ENCODE measurements at regions not wholly inside any gene's neighbourhood (a gene's known extent, or its start where the extent isn't known, plus 50 kb on each side); places are given as distances from the start of the nearest gene placed in this dataset.
"Not testable (repeated sequence)": the region's sequence is repeated elsewhere in the genome, so short reads cannot be mapped to it uniquely, and the experiment has no call there.

DNA sequence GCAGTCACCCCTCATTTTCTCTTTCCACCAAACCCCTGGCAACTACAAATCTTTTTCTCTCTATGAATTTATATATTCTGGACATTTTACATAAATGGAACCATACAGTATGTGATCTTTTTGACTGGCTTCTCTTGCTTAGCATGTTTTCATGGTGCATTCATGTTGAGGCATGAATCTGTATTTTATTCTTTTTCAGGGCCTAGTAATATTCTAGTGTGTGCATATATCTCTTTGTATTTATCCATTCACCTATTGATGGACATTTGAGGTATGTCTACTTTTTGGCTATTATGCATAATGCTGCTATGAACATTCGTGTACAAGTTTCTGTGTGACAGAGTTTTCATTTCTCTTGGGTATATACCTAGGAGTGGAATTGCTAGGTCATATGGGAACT lies 78.2 kb downstream of the HACD1 start:
- Mint-ChIP-seq H3K27me3 (peaks cover 5% of the 10 kb centered on the region), H3K4me1 (no peaks in the 10 kb centered on the region), H3K27ac (no peak overlapping the region), H3K4me3 (no peak overlapping the region), H3K36me3 (no peaks in the 10 kb centered on the region), H3K9me3 (peaks cover 6% of the 10 kb centered on the region)
- no peak for DNase-seq

DNA sequence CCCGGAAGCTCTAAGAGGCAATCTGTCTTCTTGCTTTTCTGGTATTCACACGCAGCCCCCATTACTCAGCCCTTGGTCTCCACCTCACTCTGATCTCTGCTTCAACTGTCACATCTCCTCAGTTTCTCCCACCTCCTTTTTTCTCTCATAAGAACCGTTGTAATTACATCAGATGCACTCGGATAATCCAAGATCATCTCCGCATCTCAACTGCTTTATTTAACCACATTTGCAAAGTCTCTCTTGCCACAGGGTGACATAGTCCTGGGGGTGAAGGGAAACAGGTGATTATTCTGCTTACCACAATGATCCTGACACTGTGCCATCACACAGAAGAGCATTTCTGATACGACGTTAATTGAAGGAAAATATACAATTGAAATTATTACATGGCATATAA lies 79.9 kb downstream of the HACD1 start:
- Mint-ChIP-seq H3K4me1 (no peaks in the 10 kb centered on the region), H3K9me3 (peaks cover 3% of the 10 kb centered on the region), H3K27me3 (peaks cover 5% of the 10 kb centered on the region), H3K36me3 (no peaks in the 10 kb centered on the region), H3K4me3 (no peak overlapping the region), H3K27ac (no peak overlapping the region)
- DNase-seq, result no peak

DNA sequence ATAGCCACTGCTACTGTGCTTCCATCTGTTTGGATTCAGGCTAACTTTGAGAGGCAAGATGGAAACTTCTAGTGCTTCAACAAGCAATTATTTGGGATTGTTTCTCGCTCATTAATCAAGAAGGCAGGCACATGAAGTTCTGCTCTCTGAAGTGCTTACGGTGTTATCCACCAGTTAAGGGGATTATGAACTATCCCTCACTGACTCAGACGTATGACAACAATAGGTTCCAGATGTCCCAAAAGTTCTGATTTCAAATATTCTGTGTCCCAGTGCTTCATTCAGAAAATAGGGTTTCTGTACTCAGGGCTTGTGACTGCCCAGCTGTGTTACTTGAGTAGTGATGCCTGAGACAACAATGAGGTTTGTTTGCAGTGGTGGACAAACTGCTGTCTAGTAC lies 81.0 kb downstream of the HACD1 start:
- Mint-ChIP-seq H3K27ac (no peak overlapping the region), H3K9me3 (peaks cover 3% of the 10 kb centered on the region), H3K36me3 (no peaks in the 10 kb centered on the region), H3K4me1 (no peaks in the 10 kb centered on the region), H3K27me3 (peaks cover 5% of the 10 kb centered on the region), H3K4me3 (no peak overlapping the region)
- no peak for DNase-seq

DNA sequence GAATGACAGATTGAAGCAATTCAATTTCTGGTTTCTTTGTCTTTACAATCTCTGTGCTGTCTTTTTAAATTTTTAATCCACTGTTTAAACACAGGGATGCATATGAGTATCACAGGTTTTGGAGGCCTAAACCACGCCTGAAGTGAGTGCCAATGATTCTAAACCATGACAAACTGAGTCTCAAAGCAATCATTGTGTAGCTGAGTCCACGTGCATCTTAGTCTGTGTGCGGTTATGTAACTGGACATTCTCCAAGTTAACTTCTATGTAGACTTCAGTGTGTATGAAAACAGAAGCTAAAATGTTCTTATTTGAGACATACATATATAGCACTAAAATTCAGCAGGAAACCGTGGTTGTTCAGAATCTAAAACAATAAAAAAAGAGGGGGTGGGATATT lies 79.3 kb upstream of the ST8SIA6 start:
- Mint-ChIP-seq H3K36me3 (no peaks in the 10 kb centered on the region), H3K4me3 (no peak overlapping the region), H3K4me1 (no peaks in the 10 kb centered on the region), H3K27ac (no peak overlapping the region), H3K27me3 (peaks cover 5% of the 10 kb centered on the region), H3K9me3 (no peaks in the 10 kb centered on the region)
- DNase-seq, result no peak

DNA sequence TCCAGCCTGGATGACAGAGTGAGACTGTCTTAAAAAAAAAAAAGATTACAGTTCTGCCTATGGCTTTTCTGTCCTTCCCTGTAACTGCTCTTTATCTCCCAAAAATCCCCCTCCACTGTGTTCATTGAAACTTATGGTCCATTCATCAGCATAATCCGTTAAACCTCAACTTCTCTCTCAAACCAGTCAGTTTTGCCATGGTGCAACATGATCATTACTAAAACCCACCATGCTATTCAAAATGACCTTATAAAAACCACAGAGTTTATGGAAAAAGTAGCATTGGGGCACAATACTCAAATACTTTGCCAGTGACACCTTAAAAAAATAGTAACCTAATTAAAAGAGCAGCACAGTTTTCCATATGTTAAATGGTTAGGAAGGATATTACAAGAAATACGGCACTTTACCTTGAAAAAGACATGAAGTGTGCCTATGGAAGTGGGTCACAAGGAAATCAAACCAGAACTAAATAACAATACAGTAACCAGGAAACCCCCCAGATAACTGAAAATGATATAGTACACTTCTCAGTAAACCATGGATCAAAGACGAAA lies 74.0 kb upstream of the ST8SIA6 start:
- no peak for DNase-seq
- Mint-ChIP-seq H3K4me1 (no peaks in the 10 kb centered on the region), H3K27me3 (no peaks in the 10 kb centered on the region), H3K4me3 (no peak overlapping the region), H3K36me3 (no peaks in the 10 kb centered on the region), H3K27ac (no peak overlapping the region), H3K9me3 (no peaks in the 10 kb centered on the region)

DNA sequence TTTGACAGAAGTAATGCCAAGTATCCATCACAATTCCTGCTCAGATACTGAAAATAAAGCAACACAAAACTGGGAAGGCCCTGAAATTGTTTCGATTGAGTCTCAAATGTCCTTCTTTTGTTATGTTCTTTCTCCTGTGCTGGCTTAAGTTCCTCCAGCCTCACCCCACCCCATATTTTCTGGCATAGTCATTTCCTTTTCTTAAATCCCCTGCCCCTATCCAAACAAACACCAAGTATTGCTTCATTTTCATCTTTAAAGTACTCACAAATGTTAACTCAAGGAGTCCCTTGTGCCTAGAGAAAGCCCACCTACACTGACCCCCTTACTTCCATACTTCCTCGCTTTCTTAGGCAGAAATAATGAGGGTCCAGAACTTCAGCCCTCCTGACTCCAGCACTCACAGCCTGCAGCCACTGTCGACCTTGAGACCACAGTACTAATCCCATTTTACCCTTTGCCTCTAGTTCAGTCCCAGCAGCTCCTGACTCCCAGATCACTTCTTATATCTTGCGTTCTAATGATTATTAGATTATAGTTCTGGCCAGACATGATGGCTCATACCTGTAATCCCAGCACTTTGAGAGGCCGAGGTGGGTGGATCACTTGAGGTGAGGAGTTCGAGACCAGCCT lies 73.2 kb upstream of the ST8SIA6 start:
- Mint-ChIP-seq H3K27ac (no peak overlapping the region), H3K27me3 (peaks cover 4% of the 10 kb centered on the region), H3K4me1 (no peaks in the 10 kb centered on the region)

DNA sequence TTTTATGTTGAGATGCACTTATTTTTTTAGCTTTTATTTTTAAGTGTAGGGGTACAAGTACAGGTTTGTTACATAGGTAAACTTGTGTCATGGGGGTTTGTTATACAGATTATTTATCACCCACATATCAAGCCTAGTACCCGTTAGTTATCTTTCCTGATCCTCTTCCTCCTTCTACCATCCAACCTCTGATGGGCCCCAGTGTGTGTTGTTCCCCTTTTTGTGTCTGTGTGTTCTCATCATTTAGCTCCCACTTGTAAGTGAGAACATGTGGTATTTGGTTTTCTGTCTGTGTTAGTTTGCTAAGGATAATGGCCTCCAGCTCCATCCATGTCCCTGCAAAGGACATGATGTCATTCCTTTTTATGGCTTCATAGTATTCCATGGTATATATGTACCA lies 72.2 kb upstream of the ST8SIA6 start:
- H3K36me3 Mint-ChIP-seq, H3K4me1 Mint-ChIP-seq, DNase-seq, H3K4me3 Mint-ChIP-seq, H3K27ac Mint-ChIP-seq, H3K27me3 Mint-ChIP-seq, H3K9me3 Mint-ChIP-seq: not testable (repeated sequence)

More for the DNA sequence above, 73.2 kb upstream of the ST8SIA6 start:
- Mint-ChIP-seq H3K9me3 (no peaks in the 10 kb centered on the region), H3K36me3 (no peaks in the 10 kb centered on the region), H3K4me3 (no peak overlapping the region)
- no peak for DNase-seq

DNA sequence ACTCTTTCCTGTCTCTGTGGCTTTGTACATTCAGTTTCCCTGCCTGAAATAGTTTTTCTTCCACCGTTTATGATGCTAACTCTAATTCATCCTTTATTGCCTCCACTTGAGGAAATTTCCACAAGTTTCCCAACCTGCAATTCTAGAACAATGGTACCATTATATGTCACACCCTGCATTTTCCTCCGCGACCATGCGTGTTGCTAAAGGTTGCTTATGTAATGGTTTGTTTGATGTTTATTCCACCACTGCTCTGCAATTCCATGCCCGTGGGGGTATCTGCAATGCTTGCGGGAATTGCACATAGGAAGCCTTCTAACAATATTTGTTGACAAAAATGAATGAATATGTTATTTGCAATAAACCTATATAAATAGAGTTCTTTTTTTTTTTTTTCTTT lies 69.5 kb upstream of the ST8SIA6 start:
- Mint-ChIP-seq H3K27ac (no peak overlapping the region), H3K27me3 (peaks cover 7% of the 10 kb centered on the region), H3K9me3 (no peaks in the 10 kb centered on the region), H3K4me1 (no peaks in the 10 kb centered on the region), H3K36me3 (no peaks in the 10 kb centered on the region), H3K4me3 (no peak overlapping the region)
- DNase-seq, result no peak

DNA sequence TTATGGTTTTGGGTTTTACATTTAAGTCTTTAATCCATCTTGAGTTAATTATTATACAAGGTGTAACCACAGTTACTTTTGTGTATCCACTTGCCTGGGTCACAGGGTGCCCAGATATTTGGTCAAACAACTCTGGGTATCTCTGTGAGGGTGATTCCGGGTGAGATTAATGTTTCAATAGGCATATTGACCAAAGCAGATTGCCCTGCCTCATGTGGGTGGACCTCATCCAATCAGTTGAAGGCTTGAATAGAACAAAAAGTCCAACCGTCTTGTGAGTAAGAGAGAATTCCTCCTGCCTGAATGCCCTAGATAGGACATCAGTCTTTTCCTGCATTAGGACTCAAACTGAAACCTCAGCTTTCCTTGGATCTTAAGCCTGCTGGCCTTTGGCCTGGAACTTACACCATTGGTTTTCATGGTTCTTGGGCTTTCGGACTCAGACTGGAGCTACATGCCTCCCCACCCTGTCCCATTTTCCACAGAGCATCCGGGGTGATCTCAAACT lies 68.9 kb upstream of the ST8SIA6 start:
- peaks cover 7% of the 10 kb centered on the region for H3K27me3 Mint-ChIP-seq
- H3K27ac Mint-ChIP-seq, result no peak overlapping the region
- H3K36me3 Mint-ChIP-seq, result no peaks in the 10 kb centered on the region
- H3K9me3 Mint-ChIP-seq, result no peaks in the 10 kb centered on the region
- no peaks in the 10 kb centered on the region for H3K4me1 Mint-ChIP-seq
- DNase-seq, result no peak
- H3K4me3 Mint-ChIP-seq, result no peak overlapping the region

DNA sequence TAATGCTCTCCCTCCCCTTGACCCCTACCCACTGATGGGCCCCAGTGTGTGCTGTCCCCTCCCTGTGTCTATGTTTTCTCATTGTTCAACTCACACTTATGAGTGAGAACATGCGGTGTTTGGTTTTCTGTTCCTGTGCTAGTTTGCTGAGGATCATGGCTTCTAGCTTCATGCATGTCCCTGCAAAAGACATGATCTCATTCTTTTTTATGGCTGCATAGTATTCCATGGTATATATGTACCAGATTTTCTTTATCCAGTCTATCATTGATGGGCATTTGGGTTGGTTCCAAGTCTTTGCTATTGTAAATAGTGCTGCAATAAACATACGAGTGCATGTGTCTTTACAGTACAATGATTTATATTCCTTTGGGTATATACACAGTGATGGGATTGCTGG lies 67.9 kb upstream of the ST8SIA6 start:
- not testable (repeated sequence) for H3K27ac Mint-ChIP-seq, H3K4me3 Mint-ChIP-seq, H3K27me3 Mint-ChIP-seq, DNase-seq, H3K9me3 Mint-ChIP-seq, H3K36me3 Mint-ChIP-seq, H3K4me1 Mint-ChIP-seq

DNA sequence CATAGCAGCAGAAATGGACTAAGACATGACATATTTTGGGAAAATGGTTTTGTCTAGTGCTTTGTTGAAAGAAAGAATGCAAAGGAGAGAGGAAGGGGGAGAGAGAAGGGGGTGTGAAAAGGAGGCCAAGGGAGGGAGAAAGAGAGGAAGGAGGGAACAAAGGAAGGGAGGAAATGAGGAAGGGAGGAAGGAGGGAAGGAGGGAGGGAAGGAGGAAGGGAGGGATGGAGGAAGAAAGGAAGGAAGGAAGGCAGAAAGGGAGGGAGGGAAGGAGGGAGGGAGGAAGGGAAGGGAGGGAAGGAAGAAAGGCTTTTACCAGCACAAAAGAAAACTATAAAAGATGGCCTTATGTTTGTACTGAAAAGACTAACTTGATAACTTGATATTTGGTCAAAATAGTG lies 65.1 kb upstream of the ST8SIA6 start:
- no peaks in the 10 kb centered on the region for H3K36me3 Mint-ChIP-seq
- peaks cover 7% of the 10 kb centered on the region for H3K27me3 Mint-ChIP-seq
- no peaks in the 10 kb centered on the region for H3K4me1 Mint-ChIP-seq
- peaks cover 4% of the 10 kb centered on the region for H3K9me3 Mint-ChIP-seq
- no peak overlapping the region for H3K4me3 Mint-ChIP-seq
- DNase-seq, result no peak
- H3K27ac Mint-ChIP-seq, result no peak overlapping the region

DNA sequence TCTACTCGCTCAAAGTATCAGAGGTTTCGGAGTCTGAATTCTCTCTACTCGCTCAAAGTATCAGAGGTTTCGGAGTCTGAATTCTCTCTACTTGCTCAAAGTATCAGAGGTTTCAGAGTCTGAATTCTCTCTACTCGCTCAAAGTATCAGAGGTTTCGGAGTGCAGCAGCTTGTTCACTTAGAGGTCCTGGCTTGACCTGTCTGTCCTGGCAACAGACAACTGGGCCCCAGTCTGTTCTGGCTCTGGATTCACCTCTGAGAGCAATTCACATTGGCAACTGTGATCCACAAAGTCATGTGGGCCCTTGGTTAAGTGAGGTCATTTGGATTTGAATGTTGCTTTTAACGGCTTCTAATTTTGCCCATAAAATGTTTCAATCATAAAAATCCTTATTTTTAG lies 63.9 kb upstream of the ST8SIA6 start:
- no peak overlapping the region for H3K4me3 Mint-ChIP-seq
- DNase-seq, result no peak
- no peaks in the 10 kb centered on the region for H3K36me3 Mint-ChIP-seq
- no peak overlapping the region for H3K27ac Mint-ChIP-seq
- H3K9me3 Mint-ChIP-seq, result peaks cover 4% of the 10 kb centered on the region
- no peaks in the 10 kb centered on the region for H3K4me1 Mint-ChIP-seq
- H3K27me3 Mint-ChIP-seq, result peaks cover 7% of the 10 kb centered on the region

DNA sequence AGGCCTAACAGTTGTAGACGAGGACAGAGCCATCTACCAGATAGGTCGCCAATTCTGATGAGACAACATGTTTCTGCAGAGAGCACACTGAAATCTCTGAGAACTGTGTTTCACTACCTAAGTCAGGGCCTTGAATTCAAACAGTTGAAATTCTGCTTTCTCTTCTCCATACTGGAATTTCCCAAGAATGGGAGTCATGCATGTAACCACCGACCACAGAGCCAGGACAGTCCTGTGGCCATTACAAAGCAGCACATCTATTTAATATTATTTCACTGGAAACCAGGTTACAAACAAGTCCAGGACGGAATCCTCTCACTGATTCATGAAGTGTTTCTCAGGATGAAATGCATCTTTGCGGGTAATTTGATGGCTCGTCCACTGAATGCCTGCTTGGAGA lies 62.0 kb upstream of the ST8SIA6 start:
- DNase-seq, result no peak
- no peak overlapping the region for H3K4me3 Mint-ChIP-seq
- H3K27me3 Mint-ChIP-seq, result no peaks in the 10 kb centered on the region
- no peak overlapping the region for H3K27ac Mint-ChIP-seq
- no peaks in the 10 kb centered on the region for H3K36me3 Mint-ChIP-seq
- peaks cover 3% of the 10 kb centered on the region for H3K4me1 Mint-ChIP-seq
- peaks cover 4% of the 10 kb centered on the region for H3K9me3 Mint-ChIP-seq

DNA sequence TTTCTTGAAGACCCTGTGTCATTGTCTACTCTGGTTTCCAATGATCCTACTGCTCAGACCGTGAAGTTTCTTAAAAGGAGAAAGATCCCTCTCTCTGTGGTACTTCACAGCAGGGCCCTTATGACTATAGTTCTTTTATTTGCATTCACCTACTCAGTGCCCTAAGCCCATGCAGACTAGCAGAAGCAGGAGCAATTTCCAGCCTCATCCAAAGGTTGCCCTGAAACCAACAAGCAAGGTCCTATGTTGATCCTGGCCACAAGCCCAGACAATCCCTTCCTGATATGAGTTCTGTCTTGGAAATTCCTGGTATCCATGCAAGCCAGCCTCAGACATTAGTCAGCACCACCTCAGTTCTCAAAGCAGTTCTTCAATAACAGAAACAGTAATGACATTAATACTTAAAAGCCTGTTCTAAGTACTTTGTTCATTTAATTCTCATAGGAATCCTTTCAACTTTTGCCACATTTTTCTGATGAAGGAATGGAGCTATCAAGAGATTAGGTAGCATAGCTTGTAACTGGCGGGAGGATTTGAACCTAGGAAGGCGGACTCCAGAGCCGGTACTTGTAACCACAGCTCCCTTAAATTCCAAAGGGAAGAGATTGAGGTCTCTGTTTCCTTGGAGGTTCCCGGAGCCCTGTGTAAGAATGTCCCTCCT lies 58.1 kb upstream of the ST8SIA6 start:
- H3K27ac Mint-ChIP-seq, result no peak overlapping the region
- H3K4me1 Mint-ChIP-seq, result peaks cover 11% of the 10 kb centered on the region
- peaks cover 4% of the 10 kb centered on the region for H3K9me3 Mint-ChIP-seq
- H3K36me3 Mint-ChIP-seq, result peaks cover 2% of the 10 kb centered on the region
- H3K27me3 Mint-ChIP-seq, result peaks cover 8% of the 10 kb centered on the region
- no peak for DNase-seq
- no peak overlapping the region for H3K4me3 Mint-ChIP-seq

DNA sequence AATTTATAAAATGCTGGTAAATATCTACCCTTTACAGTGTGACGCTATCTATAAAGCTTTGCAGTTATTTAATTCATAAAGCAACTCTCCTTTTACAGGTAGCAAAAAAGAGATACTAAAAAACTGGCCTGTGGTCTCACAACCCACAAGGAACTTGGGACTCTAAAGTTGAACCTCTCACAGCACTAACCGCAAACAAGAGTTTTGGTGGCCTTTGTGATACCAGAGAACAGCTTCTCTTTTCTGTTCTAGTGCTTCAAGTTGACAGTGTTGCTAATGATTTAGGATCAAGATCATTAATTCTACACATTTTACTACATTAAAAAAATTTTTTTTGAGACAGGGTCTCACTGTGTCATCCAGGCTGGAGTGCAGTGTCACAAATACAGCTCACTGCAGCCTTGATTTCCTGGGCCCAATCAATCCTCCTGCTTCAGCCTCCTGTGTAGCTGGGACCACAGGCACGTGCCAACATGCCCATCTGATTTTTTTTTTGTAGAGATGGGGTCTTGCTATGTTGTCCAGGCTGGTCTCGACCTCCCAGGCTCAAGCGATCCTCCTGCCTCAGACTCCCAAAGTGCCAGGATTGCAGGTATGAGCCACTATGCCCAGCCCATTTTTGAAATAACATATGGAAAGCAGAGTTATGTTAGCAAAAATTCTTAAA lies 56.0 kb upstream of the ST8SIA6 start:
- peaks cover 19% of the 10 kb centered on the region for H3K4me1 Mint-ChIP-seq
- no peak overlapping the region for H3K27ac Mint-ChIP-seq

More for the DNA sequence above, 56.0 kb upstream of the ST8SIA6 start:
- Mint-ChIP-seq H3K4me3 (no peak overlapping the region), H3K9me3 (peaks cover 4% of the 10 kb centered on the region), H3K27me3 (peaks cover 8% of the 10 kb centered on the region), H3K36me3 (peaks cover 2% of the 10 kb centered on the region)
- no peak for DNase-seq
